IMR-90 (cell line): ENCODE measurements at regions not wholly inside any gene's neighbourhood (a gene's known extent, or its start where the extent isn't known, plus 50 kb on each side); places are given as distances from the start of the nearest gene placed in this dataset.
A peak's percentile ranks its signal among the peaks of the same experiment; 100 is the strongest.

Experiments
- ATAC-seq: fragments of 200-7000 bp; cut with Tn5 transposase; 2 replicates; pipeline ENCODE4 v1.9.1; 2020; ENCODE audit warnings: low read depth, mild to moderate bottlenecking, moderate library complexity
- BruUV-seq: library from RNA; stranded (reverse); fragments of 400-500 nt; replicated peaks from 2 replicates; lab custom pipeline; 2021; lab: Mats Ljungman, UMichigan
- CTCF ChIA-PET: fragments of 300-600 bp; formaldehyde crosslinking; extraction: SDS; loops from one replicate; lab custom pipeline; 2021; ENCODE audit warnings: antibody characterized with exemption; lab: Yijun Ruan, JAX
- POLR2A ChIA-PET: fragments of 300-600 bp; sonication (Branson Sonifier 250); formaldehyde crosslinking; loops from one replicate; lab custom pipeline; 2022; ENCODE audit warnings: antibody characterized with exemption; ENCODE audit not compliant: unreplicated experiment; lab: Charles Lee
- DNase-seq: peaks from one replicate; pipeline ENCODE4 v3.0.0; 2013
- H2AFZ ChIP-seq: replicated peaks from 2 replicates; pipeline ENCODE3; 2013; ENCODE audit warnings: low read length, mild to moderate bottlenecking; ENCODE audit not compliant: poor library complexity
- H2AK5ac ChIP-seq: 2 replicates; pipeline ENCODE4 v1.6.1; 2013; ENCODE audit warnings: low read depth, low read length, inconsistent platforms
- H2AK9ac ChIP-seq: replicated peaks from 2 replicates; pipeline ENCODE3; 2013; ENCODE audit warnings: mild to moderate bottlenecking, low read depth, low read length, moderate library complexity; ENCODE audit not compliant: poor library complexity
- H2BK120ac ChIP-seq: 2 replicates; pipeline ENCODE4 v1.6.1; 2013; ENCODE audit warnings: low read depth, low read length, inconsistent platforms
- H2BK15ac ChIP-seq: 3 replicates; pipeline ENCODE4 v1.6.1; 2013; ENCODE audit warnings: low read depth, low read length, inconsistent platforms
- H2BK20ac ChIP-seq: 2 replicates; pipeline ENCODE4 v1.6.1; 2013; ENCODE audit warnings: low read depth, mild to moderate bottlenecking, inconsistent platforms, low read length, moderate library complexity
- H2BK5ac ChIP-seq: 2 replicates; pipeline ENCODE4 v1.6.1; 2013; ENCODE audit warnings: mild to moderate bottlenecking, low read depth, low read length, inconsistent platforms; ENCODE audit not compliant: poor library complexity, severe bottlenecking
- H3K14ac ChIP-seq: replicated peaks from 2 replicates; pipeline ENCODE4 v1.6.1; 2013; ENCODE audit warnings: low read depth, low read length, inconsistent platforms
- H3K18ac ChIP-seq: 2 replicates; pipeline ENCODE4 v1.6.1; 2013; ENCODE audit warnings: low read depth, low read length, control low read depth
- H3K23ac ChIP-seq: 2 replicates; pipeline ENCODE4 v1.6.1; 2013; ENCODE audit warnings: low read depth, low read length, inconsistent platforms
- H3K27ac ChIP-seq: 2 replicates; pipeline ENCODE4 v1.5.1; 2013; ENCODE audit warnings: mild to moderate bottlenecking, control low read depth, low read length; ENCODE audit not compliant: insufficient read depth
- H3K27me3 ChIP-seq: 2 replicates; pipeline ENCODE4 v1.6.1; 2013; ENCODE audit warnings: low read length; ENCODE audit not compliant: control insufficient read depth, insufficient read depth
- H3K36me3 ChIP-seq: 2 replicates; pipeline ENCODE4 v1.6.1; 2013; ENCODE audit warnings: low read length, mixed read lengths; ENCODE audit not compliant: control insufficient read depth, insufficient read depth
- H3K4ac ChIP-seq: 2 replicates; pipeline ENCODE4 v1.6.1; 2013; ENCODE audit warnings: low read depth, low read length, inconsistent platforms
- H3K4me1 ChIP-seq: 2 replicates; pipeline ENCODE4 v1.6.1; 2013; ENCODE audit warnings: low read length, mixed read lengths; ENCODE audit not compliant: control insufficient read depth, insufficient read depth
- H3K4me2 ChIP-seq: 2 replicates; pipeline ENCODE4 v1.6.1; 2013; ENCODE audit warnings: low read depth, mild to moderate bottlenecking, control low read depth, low read length, moderate library complexity
- H3K4me3 ChIP-seq: 2 replicates; pipeline ENCODE4 v1.5.1; 2013; ENCODE audit warnings: low read depth, mild to moderate bottlenecking, control low read depth, low read length, moderate library complexity; ENCODE audit not compliant: insufficient read depth
- H3K56ac ChIP-seq: 2 replicates; pipeline ENCODE4 v1.6.1; 2013; ENCODE audit warnings: low read length, inconsistent platforms; ENCODE audit not compliant: insufficient read depth; ENCODE audit errors: extremely low read depth
- H3K79me1 ChIP-seq, 2 experiments: 2 replicates each; pipeline ENCODE4 v1.6.1; 2013; ENCODE audit warnings: low read length in 2 of 2, inconsistent platforms in 1 of 2, low read depth in 1 of 2
- H3K9ac ChIP-seq: 2 replicates; pipeline ENCODE4 v1.6.1; 2013; ENCODE audit warnings: low read depth, low read length, control low read depth
- H3K9me1 ChIP-seq: 2 replicates; pipeline ENCODE4 v1.6.1; 2013; ENCODE audit warnings: low read length, inconsistent platforms; ENCODE audit not compliant: insufficient read depth
- H3K9me3 ChIP-seq: 2 replicates; pipeline ENCODE4 v1.6.1; 2013; ENCODE audit warnings: low read length; ENCODE audit not compliant: control insufficient read depth, insufficient read depth
- H4K20me1 ChIP-seq: 2 replicates; pipeline ENCODE4 v1.6.1; 2013; ENCODE audit warnings: low read length, inconsistent platforms; ENCODE audit not compliant: insufficient read depth
- H4K5ac ChIP-seq: 2 replicates; pipeline ENCODE4 v1.6.1; 2013; ENCODE audit warnings: mild to moderate bottlenecking, low read depth, low read length, control low read depth
- H4K8ac ChIP-seq, 2 experiments: 2 replicates each; pipeline ENCODE4 v1.6.1; 2013; ENCODE audit warnings: low read depth in 2 of 2, low read length in 2 of 2, control low read depth in 1 of 2, inconsistent platforms in 1 of 2
- H4K91ac ChIP-seq: 2 replicates; pipeline ENCODE4 v1.6.1; 2013; ENCODE audit warnings: low read depth, low read length, inconsistent platforms; ENCODE audit not compliant: insufficient read depth
- CEBPB ChIP-seq: IDR thresholded peaks from 2 replicates; pipeline ENCODE4 v1.6.1; 2012; ENCODE audit warnings: low read depth, low read length, improper control_type of control experiment
- MXI1 ChIP-seq: IDR thresholded peaks from 2 replicates; pipeline ENCODE4 v1.6.1; 2012; ENCODE audit warnings: low read depth, mild to moderate bottlenecking, low read length, moderate library complexity, borderline replicate concordance
- WGBS, 2 experiments: methylation state at CpG; one replicate each; pipeline versions ENCODE4 v1.1.5 to v1.1.7; 2013; ENCODE audit warnings: missing lambda C conversion rate in 2 of 2; ENCODE audit not compliant: insufficient read length in 1 of 2; ENCODE audit errors: extremely low coverage in 2 of 2; 5-methylcytosine and 5-hydroxymethylcytosine counted together
- dilution Hi-C: fragments of 300-500 bp; cut with HindIII; formaldehyde crosslinking; loops from one replicate; pipeline ENCODE4 v1.14.3; 2018; ENCODE audit warnings: low sequenced_read_pairs; ENCODE audit not compliant: unreplicated experiment
- in situ Hi-C: fragments of 300-500 bp; cut with MboI; formaldehyde crosslinking; loops from 3 replicates; pipeline ENCODE4 v1.14.3; 2019; ENCODE audit warnings: low sequenced_read_pairs, inconsistent platforms, mixed read lengths
- intact Hi-C: fragments of 100-400 bp; cut with micrococcal nuclease; formaldehyde crosslinking; loops from 2 replicates; pipeline ENCODE4 v1.10.0; 2022

- ChIA-PET CTCF (no interaction called here), POLR2A (no interaction called here)
- H2AFZ ChIP-seq = no peak overlapping the region
These were observed 83.7 kb downstream of the BLID start for GRCh38 chr11:122032317-122032716.

More at GRCh38 chr11:122032317-122032716, 83.7 kb downstream of the BLID start:
- intact Hi-C loops = loop anchor here (10.0 kb wide), 1 partner anchor 172 kb away; no protein-coding TSS in a partner anchor
- in situ Hi-C loops = loop anchor here (10.0 kb wide), 1 partner anchor 368 kb away; no protein-coding TSS in a partner anchor
- Histone ChIP-seq H4K5ac (no peak overlapping the region), H4K20me1 (no peaks in the 10 kb centered on the region), H3K36me3 (peaks cover 20% of the 10 kb centered on the region), H3K14ac (no peak overlapping the region), H3K27ac (no peak overlapping the region), H2BK15ac (peak overlapping the region; percentile 59; the same call in 1 of the 3 replicates), H4K8ac (no peak overlapping the region), H3K4me1 (peaks cover 13% of the 10 kb centered on the region), H3K9me3 (no peaks in the 10 kb centered on the region), H2AK9ac (no peak overlapping the region), H3K4me2 (no peak overlapping the region), H2BK5ac (no peak overlapping the region), H3K23ac (no peak overlapping the region), H3K9ac (no peak overlapping the region), H4K91ac (no peak overlapping the region), H3K56ac (no peak overlapping the region), H3K27me3 (no peaks in the 10 kb centered on the region), H2AK5ac (no peak overlapping the region; the same call in 1 of the 2 replicates), H3K9me1 (peaks cover 5% of the 10 kb centered on the region; the same call in 1 of the 2 replicates), H3K4me3 (no peak overlapping the region), H3K18ac (no peak overlapping the region), H2BK20ac (peak overlapping the region; percentile 2; the same call in 1 of the 2 replicates), H3K4ac (no peak overlapping the region; the same call in 1 of the 2 replicates), H2BK120ac (no peak overlapping the region), H3K79me1 (peaks cover 0 to 11% of the 10 kb centered on the region in 2 experiments; a peak in 2 of 4 replicates)
- TF ChIP-seq MXI1 (no peak), CEBPB (0 out of 2 replicates have a peak, but pooled peaks have one; percentile 5)
- DNase-seq (no peak), ATAC-seq (no peak)
- BruUV-seq = no TSS peak
- WGBS, 2 experiments = no CpG with 5 or more reads among the region's 3 CpGs
- dilution Hi-C loops = no loop called here
